GM19467 (cell line): ENCODE measurements at regions not wholly inside any gene's neighbourhood (a gene's known extent, or its start where the extent isn't known, plus 50 kb on each side); places are given as distances from the start of the nearest gene placed in this dataset.

Source experiments
- ATAC-seq: cut with Tn5 transposase; IDR thresholded peaks from one replicate; pipeline ENCODE4 v1.9.1; 2021; ENCODE audit warnings: mild to moderate bottlenecking, moderate library complexity; ENCODE audit not compliant: unreplicated experiment

DNA sequence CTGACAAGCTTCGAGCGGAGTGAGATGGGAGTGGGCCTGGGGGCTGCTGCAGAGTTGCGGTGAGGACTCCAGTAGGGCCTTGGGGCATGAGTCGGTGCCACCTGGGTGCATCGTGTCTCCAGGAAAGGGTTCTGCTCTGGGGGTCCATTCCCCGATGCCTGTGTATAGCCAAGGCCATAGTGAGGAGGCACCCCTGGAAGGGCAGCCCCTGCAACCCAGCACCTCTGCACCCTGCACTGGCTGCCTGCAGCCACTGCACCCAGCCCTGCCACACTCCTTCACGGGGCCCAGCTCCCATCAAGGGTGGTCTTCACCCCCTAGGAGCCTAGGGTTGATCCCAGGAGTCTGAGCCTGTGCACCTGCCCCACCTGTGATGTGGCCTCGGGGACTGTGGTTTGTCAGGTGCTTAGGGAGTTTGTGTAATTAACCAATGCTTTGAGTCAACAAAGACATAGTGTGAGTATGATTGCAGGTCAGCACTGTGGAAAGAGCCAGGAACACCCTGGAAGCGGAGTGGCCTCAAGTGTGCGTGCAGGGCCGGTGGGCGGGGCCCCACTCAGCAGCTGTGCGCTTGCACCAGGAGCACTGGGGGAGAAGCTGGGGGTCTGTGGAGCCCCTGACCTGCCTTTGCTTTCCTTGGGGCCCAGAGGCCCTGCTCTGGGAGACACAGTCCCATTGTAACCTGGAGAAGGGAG, 1299.3 kb downstream of the BRD1 start:
- ATAC-seq: no peak

DNA sequence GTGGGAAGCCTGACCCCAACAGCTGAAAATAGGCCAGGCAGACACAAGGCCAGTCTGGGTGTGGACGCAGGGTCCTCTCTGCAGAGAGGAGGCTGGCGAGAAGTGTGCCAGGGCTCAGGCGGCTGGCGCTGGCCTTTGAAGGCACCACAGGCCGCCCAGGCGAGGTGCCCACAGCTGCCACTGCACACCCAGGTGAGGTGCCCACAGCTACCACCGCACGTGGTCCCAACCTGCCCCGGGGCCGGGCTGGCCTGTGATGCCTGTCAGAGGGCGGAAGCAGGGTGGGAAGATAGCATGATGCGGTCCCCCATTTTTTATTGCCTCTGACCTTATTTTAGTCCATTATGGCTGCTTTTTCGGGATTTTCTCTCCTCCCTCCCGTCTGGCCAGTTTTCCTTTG, 1303.9 kb downstream of the BRD1 start:
- no peak for ATAC-seq

DNA sequence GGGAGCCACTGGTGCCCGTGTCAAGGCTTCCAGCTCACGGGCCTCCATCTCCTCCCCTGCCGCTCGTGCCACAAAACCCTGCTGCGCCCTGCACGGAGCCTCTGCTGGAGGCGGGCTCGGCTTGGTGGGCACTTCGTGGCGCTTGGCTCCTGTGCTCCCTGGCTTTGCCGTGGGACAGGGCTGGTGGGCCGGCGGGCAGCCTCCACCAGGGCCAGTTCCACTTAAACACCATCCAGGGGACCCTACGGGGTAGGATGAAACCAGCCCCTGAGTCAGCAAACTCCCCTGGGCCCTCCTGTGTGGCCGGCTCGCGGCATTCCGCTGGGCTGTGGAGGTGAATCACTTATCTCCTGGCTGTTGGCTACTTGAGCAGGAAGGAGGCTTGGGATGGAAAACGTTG, 1304.6 kb downstream of the BRD1 start:
- no peak for ATAC-seq

DNA sequence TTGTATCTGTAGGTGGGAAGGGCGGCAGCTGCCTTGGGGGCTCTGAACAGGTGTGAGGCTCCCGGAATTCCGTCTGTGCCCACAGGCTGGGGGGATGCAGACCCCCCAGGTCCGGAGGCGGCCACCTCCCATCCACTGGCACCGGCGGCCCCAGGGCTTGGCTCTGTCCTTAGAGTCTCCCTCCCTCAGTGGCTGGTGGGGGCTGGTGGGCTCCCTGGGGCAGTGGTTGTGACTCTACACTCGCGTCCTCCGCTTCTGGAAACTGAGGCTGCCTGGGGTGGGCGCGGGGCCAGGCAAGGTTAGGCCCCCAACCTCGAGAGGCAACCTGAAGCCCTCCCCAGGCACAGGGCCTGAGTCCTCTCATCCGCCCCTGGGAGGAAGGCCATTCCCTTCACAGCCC, 1305.4 kb downstream of the BRD1 start:
- ATAC-seq: no peak

DNA sequence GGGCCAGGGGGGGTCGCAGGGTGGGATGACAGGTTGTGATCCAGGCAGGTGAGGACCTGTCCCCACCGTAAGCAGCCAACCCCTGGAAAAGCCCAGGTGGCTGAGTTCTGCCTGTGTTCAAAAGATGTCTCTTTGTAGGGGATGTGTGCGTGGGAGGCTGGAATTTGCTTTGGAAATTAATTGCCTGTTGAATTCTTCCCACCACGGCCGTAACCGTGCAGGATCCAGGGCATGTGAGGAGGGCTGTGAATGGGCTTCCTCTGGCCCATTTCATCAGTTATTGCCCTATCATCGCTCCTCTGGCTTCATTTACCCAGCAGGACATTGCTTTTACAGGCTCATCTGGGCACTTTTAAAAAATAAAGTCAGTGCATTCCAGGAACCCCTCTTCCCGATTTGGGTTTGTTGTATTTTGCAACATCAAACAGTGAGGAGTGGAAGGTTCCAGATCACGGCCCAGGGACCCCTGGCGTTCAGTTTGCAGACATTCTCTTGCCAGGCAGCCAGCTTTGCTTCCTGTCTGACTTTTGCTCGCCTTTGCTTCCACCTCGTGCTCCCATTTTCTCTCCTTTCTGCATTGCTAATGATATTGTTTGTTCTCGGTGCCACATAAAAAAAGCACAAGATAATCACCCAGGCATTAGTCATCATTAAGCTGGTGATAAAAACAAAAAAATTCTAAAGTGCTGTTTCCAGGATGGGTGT, 1306.6 kb downstream of the BRD1 start:
- ATAC-seq: no peak

DNA sequence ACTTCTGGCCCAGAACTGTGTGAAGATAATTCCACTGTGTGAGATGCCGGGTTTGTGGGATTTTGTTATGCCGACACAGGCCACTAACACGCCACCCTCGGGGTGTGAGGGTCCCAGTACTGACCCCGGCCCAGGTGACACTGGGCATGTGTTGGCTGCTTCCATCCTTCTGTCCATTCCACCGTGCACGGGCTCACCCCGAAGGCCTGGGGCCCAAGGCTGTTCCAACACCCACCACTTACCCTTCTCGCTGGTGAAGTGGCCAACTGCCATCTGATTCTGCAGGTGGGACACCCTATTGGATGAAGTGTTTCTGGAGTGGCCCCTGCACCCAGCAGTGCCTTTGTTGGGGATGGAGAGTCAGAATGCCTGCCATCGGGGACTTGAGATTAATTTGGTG, 1307.5 kb downstream of the BRD1 start:
- no peak for ATAC-seq

DNA sequence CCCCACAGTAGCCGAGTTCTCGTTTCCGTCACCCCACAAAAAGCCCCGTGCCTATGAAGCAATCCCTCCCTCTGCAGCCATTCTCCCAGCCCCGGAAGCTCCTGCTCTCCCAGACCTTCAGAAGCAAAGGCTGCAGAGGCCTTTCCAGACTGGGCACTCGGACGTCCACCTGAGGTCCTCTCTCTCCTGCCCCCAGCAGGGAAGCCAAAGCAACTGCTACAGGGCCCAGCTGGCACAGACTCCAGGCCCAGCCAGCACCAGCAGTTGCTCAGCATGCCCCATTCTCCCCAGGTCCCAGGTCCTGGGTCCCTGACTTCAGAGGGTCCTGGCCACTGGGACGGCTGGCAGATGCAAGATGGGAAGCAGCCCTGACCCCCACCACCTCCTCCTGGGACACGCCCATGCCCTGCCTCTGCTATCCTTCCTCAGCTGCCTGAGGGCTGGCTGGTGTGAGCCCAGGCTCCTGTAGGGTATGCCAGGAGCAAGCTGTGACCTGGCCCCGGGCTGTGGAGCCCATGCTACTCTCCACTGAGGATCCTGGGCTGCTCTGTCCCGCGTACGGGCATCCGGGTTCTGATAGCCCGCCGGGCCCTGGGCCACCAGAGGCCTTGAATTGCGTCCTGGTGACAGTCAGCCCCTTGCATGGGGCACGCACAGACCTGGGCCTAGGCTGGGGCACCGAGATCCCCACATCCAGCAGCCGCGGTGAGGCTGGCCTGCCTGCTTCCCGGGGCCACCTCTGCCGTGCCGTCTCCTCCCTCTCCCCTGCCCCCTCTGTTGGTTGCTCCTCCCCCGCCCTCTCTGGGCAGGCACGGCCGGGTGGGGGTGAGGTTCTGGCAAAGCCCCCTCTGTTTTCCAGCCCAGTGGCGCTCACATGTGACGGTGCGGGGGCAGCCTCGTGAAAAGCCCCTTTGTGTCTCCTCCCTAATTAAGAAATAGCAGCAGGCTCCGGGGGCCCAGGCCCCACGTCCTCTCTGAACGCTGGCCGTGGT, 1310.3 kb downstream of the BRD1 start:
- no peak for ATAC-seq

DNA sequence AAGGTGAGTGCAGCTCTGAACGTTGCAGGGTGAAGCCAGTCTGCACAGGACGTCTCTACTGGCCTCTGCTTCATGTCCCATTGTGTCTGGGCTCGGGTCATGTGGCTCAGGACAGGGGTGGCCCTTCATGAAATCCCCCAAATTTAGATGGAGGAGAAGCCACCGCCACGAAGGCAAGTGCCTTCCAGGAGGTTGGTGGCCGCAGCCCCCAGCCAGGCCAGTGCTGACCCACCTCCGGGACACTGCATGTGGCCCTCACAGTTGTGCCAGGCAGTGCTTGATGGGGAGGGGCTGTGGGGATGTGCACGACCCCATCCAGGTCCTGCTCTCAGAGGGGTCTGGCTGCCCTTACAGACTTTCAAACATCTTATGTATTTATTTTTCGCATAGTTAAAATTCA, 1311.1 kb downstream of the BRD1 start:
- no peak for ATAC-seq

DNA sequence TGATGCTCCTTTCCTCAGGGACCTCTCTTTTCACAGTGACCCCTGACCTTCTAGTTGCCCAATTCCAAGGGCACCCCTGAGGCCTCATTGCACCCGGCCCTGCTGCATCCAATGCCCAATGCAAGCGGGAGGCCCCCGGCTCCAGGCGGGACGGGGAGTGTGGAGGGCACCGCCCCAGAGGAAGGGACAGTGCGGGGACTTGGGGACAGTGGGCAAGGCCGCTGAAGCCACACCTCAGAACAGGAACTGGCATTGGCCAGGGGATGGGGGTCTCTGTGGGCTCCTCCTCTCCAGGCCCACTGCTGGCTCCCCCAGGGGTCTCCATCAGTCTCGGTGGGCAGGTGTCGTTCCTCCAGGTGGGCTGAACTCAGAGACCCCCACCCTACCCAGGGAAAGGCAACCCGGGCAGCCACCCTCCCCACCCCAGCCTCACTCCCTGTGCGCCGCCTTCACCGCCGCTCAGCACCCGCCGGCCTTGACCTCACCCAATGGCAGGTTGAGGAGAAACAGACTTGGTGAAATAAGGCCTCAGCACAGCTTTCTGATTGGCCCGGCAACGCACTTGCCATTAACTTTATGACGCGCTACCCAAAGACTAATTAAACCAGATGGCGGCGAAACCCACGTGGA, 1312.0 kb downstream of the BRD1 start:
- no peak for ATAC-seq

DNA sequence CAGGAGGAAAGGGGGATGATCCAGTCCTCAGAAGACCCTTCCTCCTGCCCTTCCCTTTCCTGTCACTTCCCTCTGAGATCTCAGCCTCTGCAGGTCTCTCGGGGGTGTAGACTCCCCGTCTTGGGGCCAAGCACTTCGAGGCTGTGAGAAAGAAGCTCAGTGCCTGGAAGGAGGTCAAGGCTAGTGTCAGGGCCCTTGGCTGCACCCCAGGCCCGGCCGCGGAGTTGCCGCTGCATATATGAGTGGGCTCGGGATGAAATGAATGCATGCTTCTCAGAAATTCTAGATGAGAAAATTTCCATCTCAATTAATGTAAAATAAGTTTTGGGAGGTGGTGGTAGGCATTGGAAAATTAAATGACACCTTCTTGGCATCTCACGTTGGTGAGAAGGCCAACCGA, 1313.7 kb downstream of the BRD1 start:
- ATAC-seq: no peak

DNA sequence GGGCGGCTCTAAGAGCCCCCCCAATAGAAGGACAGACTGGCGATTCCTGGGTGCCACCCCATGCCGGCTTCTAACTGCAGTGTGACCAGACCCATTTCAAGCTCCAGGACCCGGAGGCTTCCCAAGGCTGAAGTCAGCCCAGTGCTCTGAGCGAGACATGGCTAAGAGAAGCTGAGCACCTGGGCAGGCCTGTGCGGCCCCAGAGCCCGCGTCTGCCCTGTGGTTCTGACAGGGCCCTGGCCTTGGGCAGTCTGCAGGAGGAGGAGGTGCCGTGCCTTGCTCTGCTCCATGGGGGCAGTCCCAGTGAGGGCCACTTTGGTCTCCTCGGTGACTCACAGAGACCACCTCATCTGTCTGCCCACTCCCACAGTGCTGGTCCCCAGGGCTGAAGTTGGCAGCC, 1314.2 kb downstream of the BRD1 start:
- no peak for ATAC-seq

DNA sequence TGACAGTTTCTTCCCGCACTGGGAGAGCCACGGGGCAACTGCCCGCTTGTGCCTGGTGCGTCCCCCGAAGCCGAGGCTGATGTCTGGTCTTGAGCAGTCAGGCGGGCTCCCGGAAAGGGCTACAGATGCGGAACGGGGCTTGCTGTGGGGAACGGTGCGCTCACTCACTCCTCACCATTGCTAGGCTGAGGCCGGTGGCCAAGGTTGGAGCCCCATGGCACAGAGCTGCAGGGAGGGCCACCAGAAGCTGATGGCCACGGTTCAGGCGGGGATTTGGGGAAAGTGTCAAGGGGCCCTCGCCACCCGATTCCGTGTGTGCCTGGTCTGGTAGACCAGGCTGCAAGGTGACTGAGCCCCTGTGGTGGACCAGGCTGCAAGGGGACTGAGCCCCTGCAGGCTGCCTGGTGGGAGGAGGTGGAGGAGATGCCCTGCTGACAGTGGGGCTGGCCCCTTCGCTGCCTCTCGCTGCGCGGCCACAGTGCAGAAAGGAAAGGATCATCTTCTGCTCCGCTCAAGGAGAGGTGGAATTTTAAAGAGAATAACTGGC, 1315.8 kb downstream of the BRD1 start:
- ATAC-seq: no peak

DNA sequence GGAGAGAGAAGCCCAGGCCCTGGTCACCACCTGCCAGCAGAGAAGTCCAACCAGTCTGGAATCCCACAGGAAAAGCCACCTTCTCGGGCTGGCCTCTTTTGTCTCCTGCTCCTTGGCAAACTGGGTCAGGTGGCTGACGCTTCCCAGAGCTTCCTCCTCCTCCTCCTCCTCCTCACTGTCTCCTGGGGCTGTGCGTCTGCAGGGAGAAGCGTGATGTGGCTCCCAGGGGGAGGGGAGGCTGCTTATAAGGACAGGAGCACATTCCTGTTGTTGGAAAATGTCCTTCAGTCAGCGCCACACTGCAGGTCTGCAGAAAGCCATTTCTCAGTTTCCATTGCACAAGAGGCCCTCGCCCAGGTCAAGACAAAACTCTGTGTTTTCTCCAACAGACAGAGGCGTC, 1316.5 kb downstream of the BRD1 start:
- ATAC-seq: no peak

DNA sequence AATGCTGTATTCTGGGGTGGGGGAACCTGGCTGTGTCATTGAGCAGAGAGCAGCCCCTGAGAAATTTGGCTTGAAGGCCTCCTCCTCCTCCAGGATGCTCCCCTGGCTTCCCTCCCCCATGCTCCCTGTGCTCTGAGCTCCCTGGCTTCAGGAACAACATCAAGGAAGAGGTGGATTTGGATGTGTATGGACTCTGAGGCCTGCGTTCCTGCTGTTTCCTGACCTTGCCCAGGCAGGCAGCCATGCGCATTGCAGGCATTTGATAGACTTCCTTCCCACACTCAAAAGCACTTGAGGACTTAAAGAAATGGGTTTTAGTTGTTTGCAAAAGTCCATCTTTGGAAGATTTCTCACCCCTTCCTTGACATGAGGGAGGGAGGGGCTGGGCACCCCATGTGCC, 1317.1 kb downstream of the BRD1 start:
- ATAC-seq: no peak

DNA sequence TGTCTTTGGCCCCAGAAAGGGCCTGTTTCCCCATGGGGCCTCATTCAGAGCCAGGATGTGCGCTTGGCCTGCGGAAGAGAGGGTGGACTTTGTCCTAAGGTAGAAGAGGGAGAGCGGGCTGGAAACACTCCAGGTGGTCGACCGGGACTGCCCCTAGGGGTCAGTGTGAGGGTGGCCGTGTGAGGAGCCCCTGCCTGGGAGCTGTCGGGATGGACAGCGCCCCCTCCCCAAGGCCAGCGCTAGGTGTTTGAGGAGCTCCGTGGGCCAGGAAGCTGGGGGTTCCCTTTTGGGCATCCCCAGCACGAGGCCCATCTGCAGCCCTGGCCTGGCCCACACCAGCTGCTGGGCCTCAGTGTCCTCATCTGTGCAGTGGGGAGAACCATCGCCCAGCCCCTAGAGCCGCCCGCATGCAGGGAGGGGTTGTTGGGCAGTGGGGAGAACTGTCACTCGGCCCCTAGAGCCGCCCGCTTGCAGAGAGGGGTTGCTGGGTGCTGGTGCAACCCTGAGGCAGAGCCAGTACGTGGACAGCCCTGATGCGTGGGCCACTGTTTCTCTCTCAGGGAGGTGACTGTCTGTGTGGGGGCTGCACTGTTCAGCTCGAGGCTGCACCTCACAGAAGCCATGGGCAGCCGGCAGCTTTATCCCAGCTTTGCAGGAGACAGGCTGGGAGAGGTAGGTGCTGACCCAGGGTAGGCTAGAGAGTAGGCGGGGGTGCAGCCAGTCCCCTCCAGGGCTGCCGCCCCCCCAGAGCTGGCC, 1319.9 kb downstream of the BRD1 start:
- no peak for ATAC-seq

DNA sequence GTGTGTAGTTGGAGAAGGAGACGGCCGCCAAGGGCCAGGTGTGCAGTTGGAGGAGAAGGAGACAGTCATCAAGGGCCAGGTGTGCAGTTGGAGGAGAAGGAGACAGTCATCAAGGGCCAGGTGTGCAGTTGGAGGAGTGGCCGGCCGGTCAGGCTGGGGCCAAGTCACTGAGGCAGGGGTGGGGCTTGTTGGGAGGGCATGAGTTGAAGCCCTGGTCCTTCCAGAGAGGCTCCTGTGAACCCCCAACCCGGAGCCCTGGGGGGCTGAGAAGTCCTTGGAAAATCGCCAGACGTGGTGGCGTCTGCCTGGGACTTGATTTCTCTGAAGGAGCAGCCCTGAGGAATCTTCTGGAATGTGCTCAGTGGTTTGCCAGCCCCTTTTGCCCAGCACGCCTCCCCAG, 1320.5 kb downstream of the BRD1 start:
- ATAC-seq: no peak

DNA sequence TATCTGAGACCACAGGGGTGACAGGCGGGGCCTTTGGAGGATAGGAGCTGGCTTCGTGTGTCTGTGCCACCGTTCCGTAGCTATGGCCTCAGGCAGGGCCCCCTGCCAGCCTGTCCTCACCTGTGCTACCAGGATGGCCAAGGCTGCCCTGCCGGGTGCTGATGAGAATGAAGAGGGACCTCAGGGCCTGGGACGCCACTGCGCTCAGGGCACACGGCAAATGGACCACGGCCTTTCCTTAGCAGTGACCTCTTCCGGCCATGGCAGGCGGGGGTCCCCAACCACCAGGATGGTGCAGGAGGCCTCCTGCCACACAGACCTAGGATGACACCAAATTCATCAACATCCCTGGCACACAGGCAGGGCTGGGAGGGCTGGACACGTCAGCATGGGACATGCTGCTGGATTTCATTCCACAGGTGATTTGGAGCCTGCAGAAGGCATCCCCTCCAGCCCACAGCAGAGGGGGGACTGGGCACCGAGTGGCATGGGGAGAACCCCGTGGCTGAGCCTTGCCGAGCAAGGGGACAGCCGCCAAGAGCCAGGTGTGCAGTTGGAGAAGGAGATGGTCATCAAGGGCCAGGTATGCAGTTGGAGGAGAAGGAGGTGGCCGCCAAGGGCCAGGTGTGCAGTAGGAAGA, 1321.0 kb downstream of the BRD1 start:
- no peak for ATAC-seq

DNA sequence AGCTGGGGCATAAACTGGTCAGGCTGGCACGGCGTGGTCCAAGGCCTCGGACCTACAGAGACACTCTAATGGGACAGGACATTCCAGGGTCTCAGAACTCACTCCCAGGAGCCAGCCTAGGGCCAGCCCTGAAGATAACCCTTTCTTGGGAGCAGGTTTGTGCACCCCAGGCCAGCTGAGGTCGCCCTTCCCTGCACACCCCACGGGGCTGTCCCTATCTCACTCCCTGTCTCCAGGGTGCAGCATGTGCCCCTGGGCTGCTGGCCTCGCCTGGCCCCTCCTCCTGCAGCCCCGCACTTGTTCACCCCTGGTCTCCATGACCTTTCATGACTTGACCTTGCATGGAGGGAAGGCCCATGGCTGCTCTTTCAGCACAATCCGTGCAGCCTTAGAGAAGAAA, 1321.8 kb downstream of the BRD1 start:
- ATAC-seq: no peak

DNA sequence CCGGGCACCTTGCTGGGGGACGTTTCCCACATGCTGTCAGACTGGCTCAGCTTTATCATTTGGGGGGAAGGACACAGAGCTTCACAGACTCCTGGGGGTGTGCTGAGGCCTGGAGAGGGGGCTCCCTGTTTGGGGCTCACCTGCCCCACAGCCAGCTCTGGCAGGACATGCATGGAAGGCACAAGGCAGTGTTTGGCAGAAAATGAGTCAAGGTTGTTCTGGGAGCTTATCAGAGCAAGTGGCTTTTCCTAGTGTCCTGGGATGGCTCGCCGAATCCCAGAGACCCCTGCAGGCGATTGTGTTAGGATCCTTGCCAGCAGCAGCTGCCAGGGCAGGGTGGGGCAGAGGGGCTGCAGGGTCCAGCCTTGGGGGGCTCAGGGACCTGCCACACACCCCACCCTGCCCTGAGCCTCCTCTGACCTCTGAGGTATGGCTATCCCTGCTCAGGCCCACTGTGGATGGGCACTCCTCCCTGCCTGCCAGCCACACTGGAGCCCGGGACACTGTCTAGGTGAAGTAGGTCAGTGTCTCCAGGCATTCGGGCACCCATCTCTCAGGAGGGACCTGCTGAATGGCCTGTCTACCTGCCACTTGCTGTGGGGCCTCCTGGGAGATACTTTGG, 1323.0 kb downstream of the BRD1 start:
- no peak for ATAC-seq
